LoVo (cell line): ENCODE measurements at regions not wholly inside any gene's neighbourhood (a gene's known extent, or its start where the extent isn't known, plus 50 kb on each side); places are given as distances from the start of the nearest gene placed in this dataset.

ENCODE experiments used
- DNase-seq: peaks from one replicate; pipeline ENCODE4 v3.0.0-alpha.2; 2016; ENCODE audit warnings: low spot score

- DNase-seq, result no peak
Measured at GRCh38 chr7:79872176-79872575, 262.5 kb upstream of the GNAI1 start.

- no peak for DNase-seq
Measured at GRCh38 chr7:79868010-79868409, 266.6 kb upstream of the GNAI1 start.

GRCh38 chr7:79862447-79863210 is 272.0 kb upstream of the GNAI1 start:
- no peak for DNase-seq

- no peak for DNase-seq
Measured at GRCh38 chr7:79855172-79855571, 279.5 kb upstream of the GNAI1 start.

GRCh38 chr7:79854621-79855020 is 280.0 kb upstream of the GNAI1 start:
- no peak for DNase-seq

- no peak for DNase-seq
Measured at GRCh38 chr7:79837915-79838314, 296.7 kb upstream of the GNAI1 start.

- no peak for DNase-seq
Measured at GRCh38 chr7:79833616-79834015, 301.0 kb upstream of the GNAI1 start.

GRCh38 chr7:79828866-79829265 is 305.8 kb upstream of the GNAI1 start:
- DNase-seq, result no peak

- no peak for DNase-seq
Measured at GRCh38 chr7:79823246-79823951, 311.2 kb upstream of the GNAI1 start.

GRCh38 chr7:79822620-79823240 is 311.9 kb upstream of the GNAI1 start:
- no peak for DNase-seq

- DNase-seq, result no peak
Measured at GRCh38 chr7:79820387-79820786, 314.2 kb upstream of the GNAI1 start.

GRCh38 chr7:79810916-79811315 is 323.7 kb upstream of the GNAI1 start:
- DNase-seq, result no peak

- DNase-seq, result no peak
Measured at GRCh38 chr7:79806161-79806734, 328.4 kb upstream of the GNAI1 start.

- no peak for DNase-seq
Measured at GRCh38 chr7:79790656-79791262, 337.3 kb upstream of the MAGI2 start.

- DNase-seq, result no peak
Measured at GRCh38 chr7:79789584-79790345, 336.3 kb upstream of the MAGI2 start.

- DNase-seq, result no peak
Measured at GRCh38 chr7:79787623-79788022, 334.2 kb upstream of the MAGI2 start.

- DNase-seq, result no peak
Measured at GRCh38 chr7:79787096-79787495, 333.6 kb upstream of the MAGI2 start.

- DNase-seq, result no peak
Measured at GRCh38 chr7:79786187-79786586, 332.7 kb upstream of the MAGI2 start.

GRCh38 chr7:79785556-79785955 is 332.1 kb upstream of the MAGI2 start:
- no peak for DNase-seq

GRCh38 chr7:79782906-79783305 is 329.4 kb upstream of the MAGI2 start:
- DNase-seq, result no peak

- DNase-seq, result no peak
Measured at GRCh38 chr7:79782256-79782655, 328.8 kb upstream of the MAGI2 start.

- no peak for DNase-seq
Measured at GRCh38 chr7:79781716-79782115, 328.2 kb upstream of the MAGI2 start.
